IMR-90 (cell line): ENCODE measurements at regions not wholly inside any gene's neighbourhood (a gene's known extent, or its start where the extent isn't known, plus 50 kb on each side); places are given as distances from the start of the nearest gene placed in this dataset.

Experiments used
- CEBPB ChIP-seq: IDR thresholded peaks from 2 replicates; pipeline ENCODE4 v1.6.1; 2012; ENCODE audit warnings: low read depth, low read length, improper control_type of control experiment
- CHD1 ChIP-seq: IDR thresholded peaks from 2 replicates; pipeline ENCODE4 v1.6.1; 2012; ENCODE audit warnings: low read depth, low read length, improper control_type of control experiment
- CTCF ChIP-seq: conservative IDR thresholded peaks from 2 replicates; pipeline ENCODE4 v1.5.1; 2012; ENCODE audit warnings: mild to moderate bottlenecking, low read depth, low read length, improper control_type of control experiment
- FOS ChIP-seq: fragments of 150-350 bp; IDR thresholded peaks from 2 replicates; pipeline ENCODE4 v1.6.1; 2016; ENCODE audit warnings: low read depth, low read length
- MAFK ChIP-seq: IDR thresholded peaks from 2 replicates; pipeline ENCODE4 v1.6.1; 2012; ENCODE audit warnings: low read depth, low read length, improper control_type of control experiment
- MXI1 ChIP-seq: IDR thresholded peaks from 2 replicates; pipeline ENCODE4 v1.6.1; 2012; ENCODE audit warnings: low read depth, mild to moderate bottlenecking, low read length, moderate library complexity, borderline replicate concordance
- POLR2A ChIP-seq: IDR thresholded peaks from 2 replicates; pipeline ENCODE4 v1.6.1; 2012; ENCODE audit warnings: mild to moderate bottlenecking, low read depth, low read length
- RAD21 ChIP-seq: IDR thresholded peaks from 2 replicates; pipeline ENCODE4 v1.6.1; 2012; ENCODE audit warnings: low read length, improper control_type of control experiment
- SMC3 ChIP-seq: fragments of 150-350 bp; IDR thresholded peaks from 2 replicates; pipeline ENCODE4 v1.6.1; 2016; ENCODE audit warnings: low read depth, mild to moderate bottlenecking, antibody characterized with exemption, low read length, moderate library complexity
- USF2 ChIP-seq: fragments of 150-350 bp; IDR thresholded peaks from 2 replicates; pipeline ENCODE4 v1.6.1; 2017; ENCODE audit warnings: mild to moderate bottlenecking, antibody characterized with exemption, low read length, low read depth

GRCh38 chr2:12060886-12061285 lies 314.5 kb downstream of the LPIN1 start:
- TF ChIP-seq USF2, result no peak
- TF ChIP-seq POLR2A, result no peak
- no peak for TF ChIP-seq CTCF
- no peak for TF ChIP-seq SMC3
- TF ChIP-seq CEBPB, result no peak
- TF ChIP-seq FOS, result no peak
- no peak for TF ChIP-seq MXI1
- TF ChIP-seq CHD1, result no peak
- TF ChIP-seq RAD21, result no peak
- TF ChIP-seq MAFK, result no peak
